ENCODE measurements at regions not wholly inside any gene's neighbourhood (a gene's known extent, or its start where the extent isn't known, plus 50 kb on each side); places are given as distances from the start of the nearest gene placed in this dataset.
"Not testable (repeated sequence)": the region's sequence is repeated elsewhere in the genome, so short reads cannot be mapped to it uniquely, and the experiment has no call there.

DNA sequence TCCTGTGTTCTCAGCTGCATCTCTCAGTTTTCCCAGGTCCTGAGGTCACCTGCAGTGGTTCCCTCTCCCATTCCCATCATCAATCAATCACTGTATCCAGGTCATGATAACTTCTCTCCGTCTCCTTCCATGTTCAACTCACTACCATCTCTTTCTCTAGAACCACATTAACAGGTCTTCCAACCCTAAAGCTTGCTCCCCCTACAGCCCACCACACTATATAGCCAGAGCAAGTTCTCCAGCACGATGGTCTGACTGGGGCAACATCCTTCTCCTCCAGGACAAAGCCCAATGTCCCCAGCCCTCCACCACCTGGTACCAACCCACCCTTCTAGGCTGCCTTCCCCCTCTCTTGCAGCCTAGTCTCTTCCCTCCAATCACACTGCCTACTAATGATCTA lies 241.6 kb downstream of the CDK5RAP2 start:
- no peak for ATAC-seq

DNA sequence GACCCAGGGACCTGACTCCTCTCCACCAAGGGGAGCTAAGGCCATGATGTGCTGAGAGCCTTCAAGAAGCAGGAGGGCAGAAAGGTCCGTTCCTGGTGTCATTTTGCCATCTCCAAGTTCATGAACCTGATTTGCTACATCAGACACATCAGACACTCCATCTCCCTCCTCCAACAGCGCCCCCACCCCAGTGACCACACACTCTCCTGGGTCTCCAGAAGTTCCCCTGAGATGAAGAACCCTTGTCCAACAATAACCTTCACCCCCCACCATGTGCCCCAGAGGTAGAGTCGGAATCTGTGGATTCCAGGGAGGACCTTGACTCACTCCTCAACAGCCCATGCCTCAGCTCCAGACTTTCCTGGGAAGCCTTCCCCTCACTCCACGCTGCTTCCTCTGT lies 242.8 kb downstream of the CDK5RAP2 start:
- no peak for ATAC-seq

GRCh38 chr9:120336753-120337090 lies 243.2 kb downstream of the CDK5RAP2 start:
- no peak for ATAC-seq

- ATAC-seq, result no peak
Measured at GRCh38 chr9:120336021-120336752, 243.8 kb downstream of the CDK5RAP2 start.

GRCh38 chr9:120331913-120332312 lies 248.1 kb downstream of the CDK5RAP2 start:
- no peak for ATAC-seq

DNA sequence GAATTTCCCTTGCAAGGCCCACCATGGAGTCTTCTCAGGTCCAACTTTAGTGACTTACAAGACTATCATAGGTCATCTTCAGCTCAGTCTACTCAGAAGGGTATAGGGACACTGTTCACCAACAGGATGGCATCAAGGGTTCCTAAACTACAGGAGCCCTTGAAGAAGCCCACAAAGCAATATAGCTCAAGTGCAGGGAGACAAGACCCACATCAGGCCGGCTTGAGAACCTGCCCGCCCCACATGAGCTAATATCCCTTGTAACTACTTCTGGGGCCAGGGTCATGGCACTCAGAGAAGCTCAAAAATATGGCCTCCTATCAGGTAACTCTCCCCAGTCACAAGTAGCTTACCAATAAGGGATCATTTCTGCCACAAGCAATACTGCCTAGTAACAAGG lies 249.9 kb downstream of the CDK5RAP2 start:
- ATAC-seq, result no peak

DNA sequence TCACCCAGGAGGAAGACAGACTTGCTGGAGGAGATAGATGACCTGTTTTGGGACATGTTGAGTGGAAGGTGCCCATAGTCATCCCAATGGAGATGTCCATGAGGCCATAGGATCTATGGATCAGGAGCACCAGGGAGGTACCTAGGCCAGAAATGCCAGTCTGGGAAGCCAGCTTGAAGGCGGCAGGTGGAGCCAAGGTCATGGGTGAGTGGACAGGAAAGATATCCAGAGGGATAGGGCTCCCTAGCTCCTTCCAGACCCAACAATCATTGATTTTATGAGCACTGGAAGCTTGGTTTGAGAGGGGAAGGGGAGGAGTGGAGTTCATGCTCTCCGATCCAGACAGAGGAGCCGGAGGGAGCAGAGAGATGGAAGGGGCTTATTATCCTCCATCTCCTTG lies 252.6 kb downstream of the CDK5RAP2 start:
- ATAC-seq, result no peak

- no peak for ATAC-seq
Measured at GRCh38 chr9:120326049-120326693, 253.8 kb downstream of the CDK5RAP2 start.

- no peak for ATAC-seq
Measured at GRCh38 chr9:120324996-120325642, 254.8 kb downstream of the CDK5RAP2 start.

DNA sequence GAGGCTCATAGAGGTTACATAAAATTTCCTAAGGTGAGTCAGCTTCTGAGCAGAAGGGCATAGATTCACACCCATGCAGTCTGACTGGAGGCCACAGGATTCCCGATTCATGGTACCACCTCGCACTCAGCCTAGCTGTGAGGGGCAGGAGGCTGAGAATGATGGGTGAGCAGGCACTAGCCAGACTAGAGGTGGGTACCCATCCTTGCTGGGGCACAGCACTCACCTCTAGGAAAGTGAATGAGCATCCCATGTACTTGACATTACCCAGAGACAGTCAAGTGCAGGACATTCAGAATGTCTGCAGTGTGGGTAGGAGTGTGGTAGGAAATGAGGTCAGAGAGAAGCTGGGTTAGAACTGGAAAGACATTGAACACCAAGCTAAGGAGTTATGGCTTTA lies 255.5 kb downstream of the CDK5RAP2 start:
- no peak for ATAC-seq

GRCh38 chr9:120323125-120323524 lies 256.8 kb downstream of the CDK5RAP2 start:
- ATAC-seq, result no peak

DNA sequence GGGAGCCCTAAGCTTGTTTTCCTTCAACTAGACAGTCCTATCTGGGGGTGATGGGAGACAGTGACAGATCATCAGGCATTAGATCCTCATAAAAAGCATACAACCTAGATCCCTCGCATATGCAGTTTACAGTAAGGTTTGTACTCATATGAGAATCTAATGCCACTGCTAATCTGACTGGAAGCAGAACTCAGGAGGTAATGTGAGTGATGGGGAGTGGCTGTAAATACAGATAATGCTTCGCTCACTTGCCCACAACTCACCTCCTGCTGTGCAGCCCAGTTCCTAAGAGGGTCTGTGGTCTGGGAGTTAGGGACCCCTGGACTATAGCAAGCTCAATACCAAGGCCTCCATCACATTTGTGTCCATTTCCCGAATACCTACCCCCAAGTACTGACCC lies 260.5 kb downstream of the CDK5RAP2 start:
- no peak for ATAC-seq

DNA sequence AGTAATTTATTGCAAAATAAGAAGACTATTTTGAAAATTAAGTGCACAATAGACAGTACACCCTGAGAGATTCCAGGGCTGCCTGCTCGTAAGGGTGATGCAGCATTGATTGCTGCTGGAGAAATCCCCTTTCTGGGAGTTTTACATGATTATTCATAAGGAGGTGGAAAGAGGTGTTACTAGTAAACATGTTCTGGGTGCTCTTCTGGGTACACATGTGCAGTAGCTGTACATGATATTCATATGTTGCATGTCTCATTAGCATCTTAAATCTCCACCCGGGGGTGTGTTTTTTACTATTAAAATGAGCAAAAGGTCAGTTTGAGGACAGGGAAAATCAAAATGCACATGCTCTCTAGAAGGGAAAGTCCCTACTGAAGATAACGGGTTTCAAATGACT lies 264.8 kb downstream of the CDK5RAP2 start:
- ATAC-seq, result no peak

- no peak for ATAC-seq
Measured at GRCh38 chr9:120312031-120312430, 267.9 kb downstream of the CDK5RAP2 start.

DNA sequence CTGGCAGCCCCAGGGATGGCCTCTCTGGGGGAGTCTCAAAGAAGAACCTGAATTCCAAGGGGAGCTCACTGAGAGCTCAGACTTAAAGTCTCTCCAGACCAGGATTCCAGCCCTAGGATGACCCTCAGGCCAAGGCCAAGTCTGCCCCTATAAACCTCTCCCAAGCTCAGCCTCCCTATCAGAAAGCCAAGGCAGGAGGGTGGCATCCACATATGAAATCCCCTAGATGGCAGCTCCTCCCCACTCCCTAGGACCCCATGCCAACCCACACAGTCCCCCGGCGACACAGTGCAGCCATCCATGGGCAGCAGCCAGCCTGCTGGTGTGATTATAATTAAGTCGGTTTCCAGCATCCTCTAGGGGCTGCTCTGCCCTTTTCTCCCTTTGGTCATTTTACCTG lies 269.9 kb downstream of the CDK5RAP2 start:
- no peak for ATAC-seq

- no peak for ATAC-seq
Measured at GRCh38 chr9:120308495-120308894, 271.5 kb downstream of the CDK5RAP2 start.

GRCh38 chr9:120307599-120307998 lies 272.4 kb downstream of the CDK5RAP2 start:
- ATAC-seq, result no peak

DNA sequence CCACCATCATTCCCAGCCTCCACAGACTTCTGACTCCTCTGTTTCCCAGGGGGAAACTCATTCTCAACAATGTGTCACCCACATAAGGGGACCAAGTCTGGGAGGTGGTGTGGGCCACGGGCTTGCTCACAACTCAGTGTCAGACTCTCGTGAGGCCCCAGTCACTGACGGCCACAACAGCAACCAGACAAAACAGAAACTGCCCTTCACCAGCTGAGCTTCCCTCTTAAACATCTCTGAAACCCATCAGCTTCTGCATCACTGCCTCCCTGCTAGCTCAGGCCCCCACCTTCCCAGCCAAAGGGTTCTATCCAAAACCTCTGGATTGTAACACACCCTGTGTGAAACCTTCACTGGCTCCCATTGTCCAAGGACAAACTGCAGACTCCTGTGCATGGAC lies 273.4 kb downstream of the CDK5RAP2 start:
- no peak for ATAC-seq

- ATAC-seq, result no peak
Measured at GRCh38 chr9:120306088-120306487, 273.9 kb downstream of the CDK5RAP2 start.

DNA sequence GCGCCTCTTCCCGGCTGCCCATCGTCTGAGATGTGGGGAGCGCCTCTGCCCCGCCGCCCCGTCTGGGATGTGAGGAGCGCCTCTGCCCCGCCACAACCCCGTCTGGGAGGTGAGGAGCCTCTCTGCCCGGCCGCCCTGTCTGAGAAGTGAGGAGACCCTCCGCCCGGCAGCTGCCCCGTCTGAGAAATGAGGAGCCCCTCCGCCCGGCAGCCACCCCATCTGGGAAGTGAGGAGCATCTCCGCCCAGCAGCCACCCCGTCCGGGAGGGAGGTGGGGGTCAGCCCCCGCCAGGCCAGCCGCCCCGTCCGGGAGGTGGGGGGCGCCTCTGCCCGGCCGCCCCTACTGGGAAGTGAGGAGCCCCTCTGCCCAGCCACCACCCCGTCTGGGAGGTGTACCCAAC lies 275.1 kb downstream of the CDK5RAP2 start:
- ATAC-seq, result not testable (repeated sequence)

GRCh38 chr9:120303519-120303918 lies 276.4 kb downstream of the CDK5RAP2 start:
- ATAC-seq, result no peak

- ATAC-seq, result no peak
Measured at GRCh38 chr9:120299785-120300184, 280.2 kb downstream of the CDK5RAP2 start.

DNA sequence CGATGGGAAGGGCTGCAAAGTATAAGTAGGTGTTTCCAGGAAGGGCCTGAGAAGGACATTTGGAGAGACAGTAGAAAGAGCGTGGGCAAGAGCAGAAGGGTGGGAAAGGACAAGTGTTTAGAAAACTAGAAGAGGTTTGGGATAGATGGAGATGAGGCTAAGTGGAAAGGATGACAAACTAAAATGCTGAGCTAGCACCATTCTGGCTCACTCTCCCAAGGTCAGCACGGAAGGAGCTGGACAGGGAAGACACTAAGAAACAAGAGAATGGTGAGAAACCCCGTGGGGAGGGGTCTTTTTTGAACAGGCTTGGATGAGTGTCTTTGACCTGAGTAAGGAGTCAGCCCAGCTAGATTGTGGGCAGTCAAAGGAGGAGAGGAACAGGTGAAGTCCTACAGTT lies 286.0 kb downstream of the CDK5RAP2 start:
- no peak for ATAC-seq

DNA sequence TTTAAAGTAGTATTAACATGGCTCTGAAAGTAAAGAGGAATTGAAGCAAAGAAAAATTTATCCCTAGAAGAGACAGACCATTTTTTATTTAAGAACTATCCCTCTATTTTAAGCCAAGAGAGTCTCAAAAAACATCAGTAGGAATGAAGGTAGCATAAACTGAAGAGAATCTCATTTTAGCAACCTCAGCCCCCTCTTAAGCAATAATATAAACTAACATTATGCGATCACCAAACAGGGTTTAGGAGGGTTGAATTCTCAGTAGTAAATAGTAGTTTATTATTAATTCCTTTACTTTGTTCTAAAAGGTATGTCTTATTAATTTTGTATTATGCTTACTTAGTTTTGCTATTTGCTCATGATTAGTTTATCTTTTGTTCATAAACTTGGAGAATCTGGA lies 287.4 kb downstream of the CDK5RAP2 start:
- no peak for ATAC-seq
